HepG2 (cell line): ENCODE measurements at regions not wholly inside any gene's neighbourhood (a gene's known extent, or its start where the extent isn't known, plus 50 kb on each side); places are given as distances from the start of the nearest gene placed in this dataset.
A peak's percentile ranks its signal among the peaks of the same experiment; 100 is the strongest.
"Not testable (repeated sequence)": the region's sequence is repeated elsewhere in the genome, so short reads cannot be mapped to it uniquely, and the experiment has no call there.

ENCODE experiments used
- ATAC-seq: fragments of 200-7000 bp; cut with Tn5 transposase; 3 replicates; pipeline ENCODE4 v1.9.1; 2020; ENCODE audit warnings: mild to moderate bottlenecking, moderate library complexity
- BruUV-seq: library from RNA; stranded (reverse); fragments of 400-500 nt; replicated peaks from 2 replicates; lab custom pipeline; 2021; lab: Mats Ljungman, UMichigan
- CTCF ChIA-PET: fragments of 300-600 bp; formaldehyde crosslinking; extraction: SDS; loops from one replicate; lab custom pipeline; 2021; ENCODE audit warnings: low total read pairs, inconsistent platforms, low intra/inter-chr PET ratio; lab: Yijun Ruan, JAX
- POLR2A ChIA-PET: fragments of 350-600 bp; sonication (Branson Sonifier 250); formaldehyde crosslinking; loops from one replicate; lab custom pipeline; 2020; ENCODE audit warnings: antibody characterized with exemption, inconsistent platforms; lab: Yijun Ruan, JAX
- DNase-seq: peaks from one replicate; pipeline ENCODE4 v3.0.0-alpha.2; 2015; ENCODE audit warnings: low spot score
- FAIRE-seq: peaks from 3 replicates; lab custom pipeline; 2011; peaks lifted over from hg19 to GRCh38; lab: Jason Lieb, UNC
- H2AFZ ChIP-seq: one replicate; pipeline ENCODE4 v1.6.1; 2011; ENCODE audit warnings: low read length, inconsistent platforms
- H3K27ac ChIP-seq: fragments of 300-600 bp; 3 replicates; pipeline ENCODE4 v1.8.0; 2011; ENCODE audit warnings: mixed run types, mild to moderate bottlenecking, mixed read lengths, low read length, inconsistent platforms; ENCODE audit not compliant: insufficient read depth; ENCODE audit errors: extremely low read length
- H3K27me3 ChIP-seq, 2 experiments: fragments of 200-600 bp in 1 of 2; 2 replicates in 1 of 2; 3 replicates in 1 of 2; pipeline versions ENCODE4 v1.6.0 to v1.8.0; 2011; ENCODE audit warnings: low read length in 2 of 2, mild to moderate bottlenecking in 2 of 2, moderate library complexity in 2 of 2, inconsistent platforms in 1 of 2; ENCODE audit not compliant: insufficient read depth in 2 of 2, control insufficient read depth in 1 of 2
- H3K36me3 ChIP-seq, 2 experiments: fragments of 200-600 bp in 1 of 2; replicated peaks in 1 of 2; 2 replicates in 1 of 2; 3 replicates in 1 of 2; pipeline versions ENCODE4 v1.5.1 to v1.8.0; 2011; ENCODE audit warnings: low read length in 2 of 2, inconsistent platforms in 1 of 2; ENCODE audit not compliant: insufficient read depth in 2 of 2, control insufficient read depth in 1 of 2
- H3K4me1 ChIP-seq: 2 replicates; pipeline ENCODE4 v1.5.1; 2012; ENCODE audit warnings: low read length, inconsistent platforms; ENCODE audit not compliant: insufficient read depth
- H3K4me2 ChIP-seq: 2 replicates; pipeline ENCODE4 v1.6.0; 2011; ENCODE audit warnings: low read depth, low read length, inconsistent platforms
- H3K4me3 ChIP-seq, 3 experiments: fragments of 200-600 bp in 1 of 3; sonication (generic), shearing (Covaris generic) in 1 of 3; replicated peaks in 1 of 3; 2 replicates each; pipeline ENCODE4 v1.5.1; 2011 to 2016; ENCODE audit warnings: low read length in 3 of 3, inconsistent platforms in 2 of 3, low read depth in 2 of 3, mild to moderate bottlenecking in 2 of 3, control low read depth in 1 of 3, mixed read lengths in 1 of 3; ENCODE audit not compliant: insufficient read depth in 1 of 3
- H3K79me2 ChIP-seq: one replicate; pipeline ENCODE4 v1.6.1; 2011; ENCODE audit warnings: low read length, inconsistent platforms; ENCODE audit not compliant: insufficient read depth
- H3K9ac ChIP-seq: 2 replicates; pipeline ENCODE4 v1.6.0; 2011; ENCODE audit warnings: mild to moderate bottlenecking, low read depth, low read length, inconsistent platforms; ENCODE audit not compliant: insufficient read depth
- H3K9me3 ChIP-seq: 2 replicates; pipeline ENCODE4 v1.5.1; 2012; ENCODE audit warnings: mild to moderate bottlenecking, low read length
- H4K20me1 ChIP-seq: 2 replicates; pipeline ENCODE4 v1.6.0; 2011; ENCODE audit warnings: inconsistent platforms, mild to moderate bottlenecking, low read length, moderate library complexity; ENCODE audit not compliant: insufficient read depth
- BATF2 ChIP-seq: sonication (generic); formaldehyde crosslinking; IDR thresholded peaks from 2 replicates; pipeline ENCODE4 v1.8.0; 2022; ENCODE audit warnings: mild to moderate bottlenecking, missing genetic modification reagents, moderate library complexity
- CCDC6 ChIP-seq: sonication (generic); formaldehyde crosslinking; IDR thresholded peaks from 2 replicates; pipeline ENCODE4 v1.8.1; 2022; ENCODE audit warnings: mild to moderate bottlenecking, missing genetic modification reagents, moderate library complexity
- KAT2B ChIP-seq: fragments of 150-350 bp; IDR thresholded peaks from 2 replicates; pipeline ENCODE4 v1.6.1; 2014; ENCODE audit warnings: low read depth, low read length, borderline replicate concordance
- MAF1 ChIP-seq: sonication (generic); formaldehyde crosslinking; IDR thresholded peaks from 2 replicates; pipeline ENCODE4 v1.5.0; 2020; ENCODE audit warnings: missing genetic modification reagents, borderline replicate concordance
- MNT ChIP-seq: fragments of 450-650 bp; IDR thresholded peaks from 2 replicates; pipeline ENCODE4 v1.6.1; 2016
- PPARG ChIP-seq: conservative IDR thresholded peaks from 2 replicates; pipeline ENCODE4 v1.6.1; 2016; ENCODE audit warnings: missing biosample characterization, missing genetic modification reagents
- ZFP36 ChIP-seq: fragments of 150-350 bp; IDR thresholded peaks from 2 replicates; pipeline ENCODE4 v1.6.1; 2018; ENCODE audit warnings: borderline replicate concordance, low read length, low read depth; ENCODE audit not compliant: partially characterized antibody
- ZNF296 ChIP-seq: sonication (generic); formaldehyde crosslinking; conservative IDR thresholded peaks from 2 replicates; pipeline ENCODE4 v1.5.0; 2020; ENCODE audit warnings: mild to moderate bottlenecking, missing genetic modification reagents
- ZNF354B ChIP-seq: sonication (generic); formaldehyde crosslinking; IDR thresholded peaks from 2 replicates; pipeline ENCODE4 v1.8.0; 2022; ENCODE audit warnings: mild to moderate bottlenecking, missing genetic modification reagents
- WGBS: methylation state at CpG from one replicate; pipeline ENCODE4 v1.1.6; 2017; ENCODE audit warnings: low lambda C conversion rate; 5-methylcytosine and 5-hydroxymethylcytosine counted together
- in situ Hi-C: cut with HindIII; loops from 2 replicates; pipeline ENCODE4 v1.10.0; 2017; ENCODE audit warnings: low pct_unique_long_range_greater_than_20kb; ENCODE audit not compliant: extremely low pct_ligation_motif_present
- intact Hi-C: fragments of 100-400 bp; cut with micrococcal nuclease; formaldehyde crosslinking; loops from one replicate; pipeline ENCODE4 v1.10.0; 2022; ENCODE audit not compliant: unreplicated experiment

GRCh38 chr4:151845551-151845950, 84.7 kb upstream of the GATB start:
- FAIRE-seq, H4K20me1 ChIP-seq, ATAC-seq, POLR2A ChIA-PET, H3K4me3 ChIP-seq, H2AFZ ChIP-seq, H3K27ac ChIP-seq, H3K36me3 ChIP-seq, H3K4me2 ChIP-seq, intact Hi-C loops, H3K4me1 ChIP-seq, H3K9ac ChIP-seq, in situ Hi-C loops, BruUV-seq, H3K9me3 ChIP-seq, DNase-seq, CTCF ChIA-PET, H3K79me2 ChIP-seq, H3K27me3 ChIP-seq: not testable (repeated sequence)
- WGBS = 16% methylated on average over 3 of the region's 3 CpGs
- TF ChIP-seq MNT = 0 out of 2 replicates have a peak, but pooled peaks have one; percentile 21

- H3K27ac ChIP-seq = no peak overlapping the region
- H3K4me3 ChIP-seq = no peak overlapping the region
- intact Hi-C loops = no loop called here
- no TSS peak for BruUV-seq
- H3K4me2 ChIP-seq = no peak overlapping the region
- no peaks in the 10 kb centered on the region for H3K79me2 ChIP-seq
- in situ Hi-C loops = no loop called here
- no peaks in the 10 kb centered on the region for H3K9me3 ChIP-seq
- no peak for FAIRE-seq
- ATAC-seq = no peak
- H3K9ac ChIP-seq = no peak overlapping the region
- TF ChIP-seq KAT2B (no peak), BATF2 (CRISPR knock-in tag) (no peak), CCDC6 (no peak), ZFP36 (no peak), MAF1 (no peak), PPARG (CRISPR knock-in tag) (no peak), ZNF296 (no peak), ZNF354B (CRISPR knock-in tag) (no peak)
- H3K36me3 ChIP-seq = no peaks in the 10 kb centered on the region
- DNase-seq = no peak
- peaks cover 0 to 3% of the 10 kb centered on the region in 2 experiments; a peak in 3 of 5 replicates for H3K27me3 ChIP-seq
- WGBS = 0% methylated on average over 3 of the region's 4 CpGs
- no peak overlapping the region for H2AFZ ChIP-seq
- ChIA-PET CTCF (no interaction called here), POLR2A (no interaction called here)
- no peaks in the 10 kb centered on the region for H4K20me1 ChIP-seq
- H3K4me1 ChIP-seq = no peaks in the 10 kb centered on the region
Observed at GRCh38 chr4:151842430-151843079, 81.7 kb upstream of the GATB start.
